ENCODE measurements at regions not wholly inside any gene's neighbourhood (a gene's known extent, or its start where the extent isn't known, plus 50 kb on each side); places are given as distances from the start of the nearest gene placed in this dataset.

- H3K9me3 ChIP-seq, result no peaks in the 10 kb centered on the region
- no peaks in the 10 kb centered on the region for H3K27me3 ChIP-seq
- no peak overlapping the region for H3K27ac ChIP-seq
- TF ChIP-seq EP300 (IDR thresholded peaks at IDR 0.05) (no peak), POLR2AphosphoS5 (IDR thresholded peaks at IDR 0.05) (no peak), POLR2A (IDR thresholded peaks at IDR 0.05) (no peak), CTCF (IDR thresholded peaks at IDR 0.05) (no peak)
- no peak overlapping the region for H3K4me3 ChIP-seq
- no peak for DNase-seq
- H3K36me3 ChIP-seq, result no peaks in the 10 kb centered on the region
- H3K4me1 ChIP-seq, result no peaks in the 10 kb centered on the region
- WGBS, 2 donors, result 75 to 86% methylated on average over 10 of the region's 10 CpGs
- intact Hi-C loops (cut with DNase I), result no loop called here
Observed at GRCh38 chr1:170309389-170310013, 163.7 kb downstream of the NTMT2 start.

- TF ChIP-seq EP300 (IDR thresholded peaks at IDR 0.05), result no peak
- no peak for TF ChIP-seq POLR2A (IDR thresholded peaks at IDR 0.05)
- no peak for TF ChIP-seq CTCF (IDR thresholded peaks at IDR 0.05)
- TF ChIP-seq POLR2AphosphoS5 (IDR thresholded peaks at IDR 0.05), result no peak
- Histone ChIP-seq H3K4me3 (no peak overlapping the region), H3K36me3 (no peaks in the 10 kb centered on the region), H3K27me3 (no peaks in the 10 kb centered on the region), H3K9me3 (no peaks in the 10 kb centered on the region), H3K4me1 (no peaks in the 10 kb centered on the region), H3K27ac (no peak overlapping the region)
- intact Hi-C loops (cut with DNase I), result no loop called here
- no peak for DNase-seq
- whole genome bisulfite sequencing, 2 donors, result 86 to 93% methylated on average over 1 of the region's 1 CpG
Observed at GRCh38 chr1:170310014-170310405, 164.3 kb downstream of the NTMT2 start.

- 74 to 84% methylated on average over 1 of the region's 1 CpG for WGBS, 2 donors
- no peak overlapping the region for H3K4me3 ChIP-seq
- no peaks in the 10 kb centered on the region for H3K9me3 ChIP-seq
- no peaks in the 10 kb centered on the region for H3K36me3 ChIP-seq
- no peaks in the 10 kb centered on the region for H3K4me1 ChIP-seq
- H3K27ac ChIP-seq, result no peak overlapping the region
- no peak for DNase-seq
- intact Hi-C loops (cut with DNase I), result no loop called here
- TF ChIP-seq POLR2A (IDR thresholded peaks at IDR 0.05), result no peak
- no peak for TF ChIP-seq POLR2AphosphoS5 (IDR thresholded peaks at IDR 0.05)
- no peak for TF ChIP-seq EP300 (IDR thresholded peaks at IDR 0.05)
- TF ChIP-seq CTCF (IDR thresholded peaks at IDR 0.05), result no peak
- H3K27me3 ChIP-seq, result no peaks in the 10 kb centered on the region
Observed at GRCh38 chr1:170310951-170311350, 165.2 kb downstream of the NTMT2 start.

GRCh38 chr1:170313306-170313705 is 167.5 kb downstream of the NTMT2 start:
- Histone ChIP-seq H3K4me1 (no peaks in the 10 kb centered on the region), H3K36me3 (no peaks in the 10 kb centered on the region), H3K27me3 (no peaks in the 10 kb centered on the region), H3K4me3 (no peak overlapping the region), H3K27ac (no peak overlapping the region), H3K9me3 (no peaks in the 10 kb centered on the region)
- intact Hi-C loops (cut with DNase I), result no loop called here
- TF ChIP-seq POLR2A (IDR thresholded peaks at IDR 0.05), result no peak
- TF ChIP-seq POLR2AphosphoS5 (IDR thresholded peaks at IDR 0.05), result no peak
- no peak for TF ChIP-seq CTCF (IDR thresholded peaks at IDR 0.05)
- TF ChIP-seq EP300 (IDR thresholded peaks at IDR 0.05), result no peak
- 92 to 94% methylated on average over 3 of the region's 3 CpGs for WGBS, 2 donors
- DNase-seq, result no peak

GRCh38 chr1:170316270-170316669 is 170.5 kb downstream of the NTMT2 start:
- WGBS, 2 donors, result 88 to 94% methylated on average over 5 of the region's 5 CpGs
- intact Hi-C loops (cut with DNase I), result no loop called here

More at GRCh38 chr1:170316270-170316669, 170.5 kb downstream of the NTMT2 start:
- DNase-seq, result no peak
- no peaks in the 10 kb centered on the region for H3K9me3 ChIP-seq
- H3K27ac ChIP-seq, result no peak overlapping the region
- H3K4me1 ChIP-seq, result no peaks in the 10 kb centered on the region
- no peaks in the 10 kb centered on the region for H3K27me3 ChIP-seq
- TF ChIP-seq CTCF (IDR thresholded peaks at IDR 0.05) (no peak), EP300 (IDR thresholded peaks at IDR 0.05) (no peak), POLR2A (IDR thresholded peaks at IDR 0.05) (no peak), POLR2AphosphoS5 (IDR thresholded peaks at IDR 0.05) (no peak)
- no peak overlapping the region for H3K4me3 ChIP-seq
- no peaks in the 10 kb centered on the region for H3K36me3 ChIP-seq
